Activated naive CD8-positive, alpha-beta T cell treated with anti-CD3 and anti-CD28 coated beads, Interleukin-2, amount 10 ng/mL, durations not matched to agents 7 days and 5 days (primary cell): ENCODE measurements at regions not wholly inside any gene's neighbourhood (a gene's known extent, or its start where the extent isn't known, plus 50 kb on each side); places are given as distances from the start of the nearest gene placed in this dataset.
"Not testable (repeated sequence)": the region's sequence is repeated elsewhere in the genome, so short reads cannot be mapped to it uniquely, and the experiment has no call there.

Source experiments
- ATAC-seq: fragments of 150-1000 bp; cut with Tn5 transposase; one replicate; pipeline ENCODE4 v1.10.0; 2021; ENCODE audit warnings: low read depth, moderate library complexity
- POLR2A ChIA-PET: fragments of 350-600 bp; sonication (Branson Sonifier 250); formaldehyde crosslinking; loops from one replicate; lab custom pipeline; 2021; ENCODE audit warnings: antibody characterized with exemption; lab: Charles Lee
- DNase-seq: peaks from one replicate; pipeline ENCODE4 v3.0.0; 2021
- H3K27ac Mint-ChIP-seq: one replicate; pipeline ENCODE4 v1.8.0; 2022; ENCODE audit warnings: mild to moderate bottlenecking, mixed read lengths
- H3K27me3 Mint-ChIP-seq: one replicate; pipeline ENCODE4 v1.8.0; 2022; ENCODE audit warnings: mild to moderate bottlenecking, moderate library complexity, mixed read lengths
- H3K36me3 Mint-ChIP-seq: one replicate; pipeline ENCODE4 v1.8.0; 2021; ENCODE audit warnings: mild to moderate bottlenecking, mixed read lengths
- H3K4me1 Mint-ChIP-seq: one replicate; pipeline ENCODE4 v1.8.0; 2021; ENCODE audit warnings: mixed read lengths
- H3K4me3 Mint-ChIP-seq: one replicate; pipeline ENCODE4 v1.8.0; 2022; ENCODE audit warnings: mild to moderate bottlenecking, moderate library complexity, mixed read lengths
- H3K9me3 Mint-ChIP-seq: one replicate; pipeline ENCODE4 v1.8.0; 2021; ENCODE audit warnings: mixed read lengths

GRCh38 chr20:51175724-51176123 is 152.8 kb upstream of the KCNG1 start:
- Mint-ChIP-seq H3K27ac (no peak overlapping the region), H3K4me1 (no peaks in the 10 kb centered on the region), H3K4me3 (no peak overlapping the region), H3K36me3 (no peaks in the 10 kb centered on the region), H3K9me3 (no peaks in the 10 kb centered on the region), H3K27me3 (peaks cover 12% of the 10 kb centered on the region)
- POLR2A ChIA-PET = no interaction called here
- DNase-seq (no peak), ATAC-seq (no peak)

- Mint-ChIP-seq H3K36me3 (no peaks in the 10 kb centered on the region), H3K27ac (no peak overlapping the region), H3K4me1 (no peaks in the 10 kb centered on the region), H3K9me3 (no peaks in the 10 kb centered on the region), H3K27me3 (peaks cover 11% of the 10 kb centered on the region), H3K4me3 (no peak overlapping the region)
- ATAC-seq (no peak), DNase-seq (no peak)
- POLR2A ChIA-PET = no interaction called here
These were observed 152.2 kb upstream of the KCNG1 start for GRCh38 chr20:51175156-51175555.

DNA sequence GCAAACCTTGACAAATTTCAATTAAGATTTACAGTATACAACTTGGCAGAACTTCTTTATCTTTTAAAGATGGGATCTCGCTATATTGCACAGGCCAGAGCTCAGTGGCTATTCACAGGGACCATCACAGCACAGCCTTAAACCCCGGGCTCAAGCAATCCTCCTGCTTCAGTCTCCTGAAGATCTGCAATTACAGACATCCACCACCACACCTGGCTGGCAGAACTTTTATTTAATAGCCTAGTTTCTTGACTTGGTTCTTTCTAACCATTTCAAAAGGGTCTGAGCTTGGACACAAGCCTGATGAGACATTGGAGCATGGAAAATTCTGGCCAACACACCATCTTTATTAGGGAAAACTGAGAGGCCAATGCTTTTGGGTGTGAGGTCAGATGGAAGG is 151.6 kb upstream of the KCNG1 start:
- Mint-ChIP-seq H3K27ac (no peak overlapping the region), H3K36me3 (no peaks in the 10 kb centered on the region)

GRCh38 chr20:51172558-51173428 is 149.9 kb upstream of the KCNG1 start:
- POLR2A ChIA-PET = no interaction called here
- H3K9me3 Mint-ChIP-seq = no peaks in the 10 kb centered on the region
- H3K27ac Mint-ChIP-seq = no peak overlapping the region
- no peak overlapping the region for H3K4me3 Mint-ChIP-seq
- peaks cover 5% of the 10 kb centered on the region for H3K27me3 Mint-ChIP-seq
- DNase-seq = no peak
- no peaks in the 10 kb centered on the region for H3K36me3 Mint-ChIP-seq
- H3K4me1 Mint-ChIP-seq = no peaks in the 10 kb centered on the region
- no peak for ATAC-seq

More for the DNA sequence above, 151.6 kb upstream of the KCNG1 start:
- ATAC-seq (no peak), DNase-seq (no peak)
- peaks cover 5% of the 10 kb centered on the region for H3K27me3 Mint-ChIP-seq
- POLR2A ChIA-PET = no interaction called here
- H3K4me3 Mint-ChIP-seq = no peak overlapping the region
- H3K9me3 Mint-ChIP-seq = no peaks in the 10 kb centered on the region
- no peaks in the 10 kb centered on the region for H3K4me1 Mint-ChIP-seq

GRCh38 chr20:51171141-51171540 is 148.2 kb upstream of the KCNG1 start:
- peaks cover 5% of the 10 kb centered on the region for H3K27me3 Mint-ChIP-seq

DNA sequence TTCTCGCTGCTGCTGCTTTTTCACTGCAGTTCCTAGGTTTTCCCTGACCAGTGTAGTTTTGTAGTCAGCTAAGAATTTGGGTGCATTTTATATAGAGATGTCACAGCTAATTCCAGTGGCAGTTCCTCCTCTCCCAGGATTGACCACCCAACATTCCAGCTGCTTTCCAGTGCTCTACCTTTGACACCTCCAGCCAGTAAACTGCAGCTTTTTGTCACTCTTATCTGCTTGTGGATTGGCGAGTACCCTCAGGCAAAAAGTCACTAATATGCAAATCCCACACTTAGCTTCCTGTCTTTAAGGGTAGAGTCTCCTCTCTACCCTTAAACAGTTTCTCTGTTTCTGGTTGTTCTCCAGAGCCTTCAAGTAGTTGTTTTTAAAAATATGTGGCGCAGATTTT is 146.9 kb upstream of the KCNG1 start:
- no peak for ATAC-seq
- Mint-ChIP-seq H3K36me3 (no peaks in the 10 kb centered on the region), H3K4me3 (no peak overlapping the region), H3K9me3 (no peaks in the 10 kb centered on the region), H3K27ac (no peak overlapping the region), H3K4me1 (no peaks in the 10 kb centered on the region), H3K27me3 (peaks cover 2% of the 10 kb centered on the region)
- DNase-seq = no peak
- POLR2A ChIA-PET = no interaction called here

More at GRCh38 chr20:51171141-51171540, 148.2 kb upstream of the KCNG1 start:
- DNase-seq = no peak
- POLR2A ChIA-PET = no interaction called here
- Mint-ChIP-seq H3K4me1 (no peaks in the 10 kb centered on the region), H3K9me3 (no peaks in the 10 kb centered on the region), H3K36me3 (no peaks in the 10 kb centered on the region), H3K4me3 (no peak overlapping the region), H3K27ac (no peak overlapping the region)
- no peak for ATAC-seq

DNA sequence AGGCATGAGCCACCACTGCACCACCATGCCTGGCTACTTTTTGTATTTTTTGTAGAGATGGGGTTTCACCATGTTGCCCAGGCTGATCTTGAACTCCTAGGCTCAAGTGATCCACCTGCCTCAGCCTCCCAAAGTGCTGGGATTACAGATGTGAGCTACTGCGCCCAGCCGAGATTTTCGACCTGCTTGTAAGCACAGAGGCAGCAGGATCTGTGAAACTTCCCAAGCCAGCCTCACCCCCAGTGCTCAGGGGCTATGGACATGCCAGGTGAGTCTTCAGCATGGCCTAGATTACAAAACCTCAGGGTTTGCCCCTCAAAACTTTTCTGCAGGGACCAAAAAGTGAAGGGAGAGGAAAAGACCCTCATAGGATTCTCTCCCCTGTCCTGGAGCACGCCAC is 145.0 kb upstream of the KCNG1 start:
- DNase-seq, H3K27ac Mint-ChIP-seq, H3K4me1 Mint-ChIP-seq, H3K36me3 Mint-ChIP-seq, ATAC-seq, H3K4me3 Mint-ChIP-seq, H3K27me3 Mint-ChIP-seq, POLR2A ChIA-PET, H3K9me3 Mint-ChIP-seq: not testable (repeated sequence)

DNA sequence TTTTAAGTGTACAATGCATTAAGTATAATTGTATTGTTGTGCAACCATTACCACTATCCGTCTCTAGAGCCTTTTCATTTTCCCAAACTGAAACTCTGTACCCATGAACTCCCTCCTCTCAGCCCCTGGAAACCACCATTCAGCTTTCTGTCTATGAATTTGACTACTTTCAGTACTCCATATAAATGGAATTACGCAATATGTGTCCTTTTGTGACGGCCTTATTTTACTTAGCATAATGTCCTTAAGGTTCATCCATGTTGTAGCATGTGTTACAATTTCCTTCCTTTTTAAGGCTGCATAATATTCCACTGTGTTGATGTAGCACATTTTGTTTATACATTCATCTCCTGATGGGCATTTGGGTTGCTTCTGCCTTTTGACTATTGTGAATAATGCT is 143.6 kb upstream of the KCNG1 start:
- Mint-ChIP-seq H3K9me3 (no peaks in the 10 kb centered on the region), H3K4me3 (no peak overlapping the region), H3K27ac (no peak overlapping the region), H3K36me3 (no peaks in the 10 kb centered on the region), H3K4me1 (no peaks in the 10 kb centered on the region), H3K27me3 (peaks cover 2% of the 10 kb centered on the region)
- no peak for DNase-seq
- no peak for ATAC-seq
- POLR2A ChIA-PET = no interaction called here

DNA sequence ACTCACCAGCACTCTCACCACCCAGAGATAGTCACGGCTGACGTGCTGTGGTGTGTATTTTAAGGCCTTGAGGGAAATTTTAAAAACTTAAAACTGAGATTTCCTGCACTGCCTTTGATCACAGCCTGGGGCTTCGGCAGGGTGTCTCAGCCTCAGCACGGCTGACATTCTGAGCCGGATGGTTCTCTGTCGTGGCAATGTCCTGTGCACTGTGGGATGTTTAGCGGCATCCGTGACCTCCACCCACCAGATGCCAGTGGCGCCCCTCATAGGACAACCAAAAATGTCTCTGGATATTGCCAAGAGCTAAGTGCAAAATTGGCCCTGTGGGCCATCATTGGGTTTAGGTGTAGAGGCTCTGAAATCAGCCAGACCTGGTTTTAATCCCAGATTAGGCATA is 142.2 kb upstream of the KCNG1 start:
- Mint-ChIP-seq H3K27me3 (peaks cover 2% of the 10 kb centered on the region), H3K9me3 (no peaks in the 10 kb centered on the region), H3K4me3 (no peak overlapping the region), H3K27ac (no peak overlapping the region), H3K4me1 (no peaks in the 10 kb centered on the region), H3K36me3 (no peaks in the 10 kb centered on the region)
- POLR2A ChIA-PET = no interaction called here
- no peak for DNase-seq
- ATAC-seq = no peak

DNA sequence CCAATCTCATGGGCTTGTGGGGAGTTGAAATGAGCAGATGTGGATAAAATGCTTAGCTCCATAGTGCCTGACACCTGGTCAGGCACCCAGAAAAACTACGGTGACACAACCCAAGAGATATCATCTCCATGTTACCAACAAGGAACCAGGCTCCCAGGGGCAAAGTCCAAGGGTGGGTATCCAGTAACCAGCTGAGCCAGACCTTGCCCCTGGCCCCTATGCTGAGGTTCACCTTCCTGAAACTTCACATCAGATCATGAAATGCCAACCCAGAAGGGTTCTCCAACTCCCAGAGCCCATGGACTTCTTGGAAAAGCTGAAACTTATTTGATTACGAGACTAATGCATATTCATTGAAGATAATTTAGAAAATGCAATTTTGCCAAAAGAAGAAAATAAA is 141.8 kb upstream of the KCNG1 start:
- POLR2A ChIA-PET = no interaction called here
- ATAC-seq = no peak
- H3K27ac Mint-ChIP-seq = no peak overlapping the region
- H3K27me3 Mint-ChIP-seq = peaks cover 2% of the 10 kb centered on the region
- no peaks in the 10 kb centered on the region for H3K4me1 Mint-ChIP-seq
- H3K36me3 Mint-ChIP-seq = no peaks in the 10 kb centered on the region
- H3K4me3 Mint-ChIP-seq = no peak overlapping the region
- no peak for DNase-seq
- H3K9me3 Mint-ChIP-seq = no peaks in the 10 kb centered on the region

DNA sequence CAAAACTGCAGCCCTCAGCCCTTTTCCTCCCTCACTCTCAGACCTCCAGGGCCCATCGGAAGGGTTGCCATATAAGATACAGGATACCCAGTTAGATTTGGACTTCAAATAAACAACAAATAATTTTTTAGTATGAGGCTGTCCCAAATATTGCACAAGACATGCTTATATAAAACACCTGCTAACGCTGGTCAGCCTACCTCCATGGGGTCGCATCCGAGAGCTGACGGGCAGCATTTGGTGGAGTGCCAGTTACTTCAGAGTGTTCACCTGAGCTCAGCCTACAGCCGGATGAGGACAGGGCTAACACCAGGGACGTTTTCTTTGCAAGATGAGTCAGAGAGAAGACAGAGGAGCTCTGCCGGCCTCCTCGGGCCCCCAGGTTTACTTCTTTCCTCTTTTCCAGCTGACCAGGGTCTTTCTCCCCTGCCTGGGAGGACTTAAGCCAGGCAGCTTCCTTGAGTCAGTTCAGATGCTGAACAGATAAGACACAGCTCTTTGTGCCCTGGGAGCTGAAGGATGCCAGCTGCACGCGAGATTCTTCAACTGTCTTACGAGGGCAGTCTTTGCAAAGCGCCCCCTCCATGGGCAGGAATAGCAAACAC is 141.2 kb upstream of the KCNG1 start:
- no peaks in the 10 kb centered on the region for H3K36me3 Mint-ChIP-seq
- POLR2A ChIA-PET = no interaction called here
- ATAC-seq (no peak), DNase-seq (no peak)
- H3K4me3 Mint-ChIP-seq = no peak overlapping the region
- H3K27ac Mint-ChIP-seq = no peak overlapping the region
- H3K4me1 Mint-ChIP-seq = no peaks in the 10 kb centered on the region
- H3K9me3 Mint-ChIP-seq = no peaks in the 10 kb centered on the region
- H3K27me3 Mint-ChIP-seq = peaks cover 2% of the 10 kb centered on the region

DNA sequence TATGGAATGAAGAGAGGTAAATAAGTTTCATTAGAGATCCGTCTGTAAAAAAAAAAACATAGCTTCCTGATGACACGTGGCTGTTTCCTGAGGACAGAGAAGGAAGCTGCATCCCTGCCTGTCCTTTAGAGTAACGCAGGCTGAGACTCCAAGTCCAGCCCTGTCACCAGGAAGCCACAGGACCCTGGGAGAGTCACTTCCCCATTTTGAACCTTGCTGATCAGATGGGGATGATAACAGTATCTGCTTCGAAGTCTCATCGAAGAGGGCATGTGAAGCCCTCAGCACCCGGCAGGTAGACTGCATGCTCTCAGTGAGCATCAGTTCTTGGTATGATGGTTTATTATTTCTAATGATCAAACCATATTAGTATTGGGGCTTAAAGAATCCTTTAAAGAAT is 139.1 kb upstream of the KCNG1 start:
- DNase-seq = no peak
- Mint-ChIP-seq H3K27me3 (peaks cover 4% of the 10 kb centered on the region), H3K4me3 (no peak overlapping the region), H3K27ac (no peak overlapping the region), H3K36me3 (no peaks in the 10 kb centered on the region), H3K9me3 (no peaks in the 10 kb centered on the region), H3K4me1 (no peaks in the 10 kb centered on the region)
- POLR2A ChIA-PET = interaction anchor here (0.7 kb wide), 1 partner anchor 733 kb away, joined by 5 read pairs; no protein-coding TSS in a partner anchor
- no peak for ATAC-seq

GRCh38 chr20:51160821-51161220 is 137.9 kb upstream of the KCNG1 start:
- POLR2A ChIA-PET = no interaction called here
- H3K9me3 Mint-ChIP-seq = no peaks in the 10 kb centered on the region

DNA sequence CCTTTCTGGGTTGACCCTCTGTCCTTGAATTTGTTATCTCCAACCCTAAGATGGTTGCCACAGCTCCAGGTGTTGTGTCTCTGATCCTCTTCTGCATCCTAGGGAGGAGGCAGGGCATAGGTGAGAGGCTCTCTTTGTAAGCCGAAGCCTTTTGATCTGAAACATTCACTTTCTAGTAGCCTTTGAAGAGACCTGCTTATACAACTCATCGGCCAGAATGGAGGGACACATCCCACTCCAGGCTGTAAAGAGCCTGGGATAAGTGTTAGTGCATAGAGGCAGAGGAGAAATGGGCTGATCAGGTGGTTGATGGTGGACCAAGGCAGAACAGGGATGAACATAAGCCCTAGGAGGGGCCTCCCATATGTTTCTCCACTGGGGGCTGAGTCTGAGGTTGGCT is 137.1 kb upstream of the KCNG1 start:
- Mint-ChIP-seq H3K4me1 (no peaks in the 10 kb centered on the region), H3K9me3 (no peaks in the 10 kb centered on the region), H3K27ac (no peak overlapping the region), H3K27me3 (peaks cover 6% of the 10 kb centered on the region), H3K4me3 (no peak overlapping the region), H3K36me3 (no peaks in the 10 kb centered on the region)
- no peak for ATAC-seq
- POLR2A ChIA-PET = no interaction called here
- DNase-seq = no peak

More at GRCh38 chr20:51160821-51161220, 137.9 kb upstream of the KCNG1 start:
- H3K36me3 Mint-ChIP-seq = no peaks in the 10 kb centered on the region
- H3K27ac Mint-ChIP-seq = no peak overlapping the region
- H3K27me3 Mint-ChIP-seq = peaks cover 6% of the 10 kb centered on the region
- H3K4me3 Mint-ChIP-seq = no peak overlapping the region
- ATAC-seq (no peak), DNase-seq (no peak)
- no peaks in the 10 kb centered on the region for H3K4me1 Mint-ChIP-seq
